SK-N-SH (cell line): ENCODE measurements at regions not wholly inside any gene's neighbourhood (a gene's known extent, or its start where the extent isn't known, plus 50 kb on each side); places are given as distances from the start of the nearest gene placed in this dataset.

ENCODE experiments used
- CTCF ChIA-PET: fragments of 300-600, 350-600 bp; formaldehyde crosslinking; extraction: SDS; loops from one replicate; lab custom pipeline; 2021; lab: Yijun Ruan, JAX
- POLR2A ChIA-PET: fragments of 350-600 bp; sonication (Branson Sonifier 250); formaldehyde crosslinking; extraction: SDS; loops from one replicate; lab custom pipeline; 2020; ENCODE audit warnings: antibody characterized with exemption, inconsistent platforms; lab: Yijun Ruan, JAX
- DNase-seq: peaks from one replicate; pipeline ENCODE4 v3.0.0; 2012
- H2AFZ ChIP-seq: fragments of 200-600 bp; sonication (generic); 2 replicates; pipeline ENCODE4 v1.8.1; 2016; ENCODE audit warnings: antibody characterized with exemption, mild to moderate bottlenecking, low read depth
- H3F3A ChIP-seq: fragments of 200-600 bp; sonication (generic); replicated peaks from 2 replicates; pipeline ENCODE3; 2016; ENCODE audit warnings: antibody characterized with exemption, mild to moderate bottlenecking; ENCODE audit not compliant: insufficient read depth
- H3K27ac ChIP-seq, 2 experiments: fragments of 200-500 bp in 1 of 2; fragments of 200-600 bp in 1 of 2; sonication (Bioruptor generic) in 1 of 2; sonication (generic), shearing (Covaris generic) in 1 of 2; 2 replicates each; pipeline versions ENCODE4 v1.5.1 to v1.6.1; 2014 to 2016; ENCODE audit warnings: low read depth in 2 of 2, inconsistent platforms in 1 of 2, low read length in 1 of 2, mild to moderate bottlenecking in 1 of 2, mixed read lengths in 1 of 2
- H3K27me3 ChIP-seq: fragments of 200-600 bp; sonication (generic), shearing (Covaris generic); 2 replicates; pipeline ENCODE4 v1.6.1; 2016; ENCODE audit warnings: mixed run types; ENCODE audit not compliant: insufficient read depth
- H3K36me3 ChIP-seq, 2 experiments: fragments of 200-500 bp in 1 of 2; fragments of 200-600 bp in 1 of 2; sonication (Bioruptor generic) in 1 of 2; sonication (generic) in 1 of 2; replicated peaks in 1 of 2; 2 replicates each; pipeline versions ENCODE3 to v1.5.1; 2014 to 2016; ENCODE audit warnings: low read length in 1 of 2, mild to moderate bottlenecking in 1 of 2; ENCODE audit not compliant: insufficient read depth in 2 of 2, control insufficient read depth in 1 of 2
- H3K4me1 ChIP-seq, 2 experiments: fragments of 200-500 bp in 1 of 2; fragments of 200-600 bp in 1 of 2; sonication (Bioruptor generic) in 1 of 2; sonication (generic), shearing (Covaris generic) in 1 of 2; 2 replicates each; pipeline versions ENCODE4 v1.5.1 to v1.6.1; 2014 to 2016; ENCODE audit warnings: low read depth in 1 of 2, low read length in 1 of 2, mixed run types in 1 of 2; ENCODE audit not compliant: insufficient read depth in 2 of 2, control insufficient read depth in 1 of 2
- H3K4me2 ChIP-seq: fragments of 200-600 bp; sonication (generic), shearing (Covaris generic); 2 replicates; pipeline ENCODE4 v1.6.1; 2017; ENCODE audit warnings: mixed run types
- H3K4me3 ChIP-seq, 2 experiments: fragments of 200-500 bp in 1 of 2; fragments of 200-600 bp in 1 of 2; sonication (Bioruptor generic) in 1 of 2; sonication (generic), shearing (Covaris generic) in 1 of 2; 2 replicates each; pipeline versions ENCODE4 v1.5.1 to v1.8.1; 2014 to 2016; ENCODE audit warnings: low read depth in 2 of 2, inconsistent platforms in 1 of 2, low read length in 1 of 2, mild to moderate bottlenecking in 1 of 2, mixed read lengths in 1 of 2, moderate library complexity in 1 of 2
- H3K79me2 ChIP-seq: fragments of 200-600 bp; sonication (generic); 2 replicates; pipeline ENCODE4 v1.8.1; 2017; ENCODE audit warnings: mild to moderate bottlenecking; ENCODE audit not compliant: insufficient read depth
- H3K9ac ChIP-seq: fragments of 200-600 bp; sonication (generic); 2 replicates; pipeline ENCODE4 v1.6.1; 2017; ENCODE audit warnings: mixed run types
- H3K9me2 ChIP-seq: fragments of 200-600 bp; sonication (generic); 2 replicates; pipeline ENCODE4 v1.6.1; 2017; ENCODE audit warnings: mixed run types
- H3K9me3 ChIP-seq: fragments of 200-600 bp; sonication (generic); 2 replicates; pipeline ENCODE4 v1.6.1; 2017; ENCODE audit warnings: mixed run types, mild to moderate bottlenecking, moderate library complexity
- H4K20me1 ChIP-seq: fragments of 200-600 bp; sonication (generic); 2 replicates; pipeline ENCODE4 v1.6.1; 2017; ENCODE audit warnings: mild to moderate bottlenecking, mixed run types; ENCODE audit not compliant: insufficient read depth
- FOSL2 ChIP-seq: IDR thresholded peaks from 2 replicates; pipeline ENCODE4 v1.4.0; 2012; ENCODE audit warnings: low read depth, mild to moderate bottlenecking, moderate library complexity, borderline replicate concordance
- FOXJ3 ChIP-seq: sonication (generic); formaldehyde crosslinking; IDR thresholded peaks from 2 replicates; pipeline ENCODE4 v1.5.1; 2020; ENCODE audit warnings: mild to moderate bottlenecking, missing genetic modification reagents
- MEF2A ChIP-seq: IDR thresholded peaks from 2 replicates; pipeline ENCODE4 v1.4.0; 2012; ENCODE audit warnings: low read depth, borderline replicate concordance
- MXI1 ChIP-seq: IDR thresholded peaks from 2 replicates; pipeline ENCODE4 v1.6.1; 2012; ENCODE audit warnings: mild to moderate bottlenecking, low read depth, low read length, improper control_type of control experiment
- NFIC ChIP-seq: IDR thresholded peaks from 2 replicates; pipeline ENCODE4 v1.4.0; 2012; ENCODE audit warnings: borderline replicate concordance
- SIN3A ChIP-seq: IDR thresholded peaks from 2 replicates; pipeline ENCODE4 v1.6.1; 2012; ENCODE audit warnings: low read depth, mild to moderate bottlenecking, low read length, moderate library complexity, borderline replicate concordance
- ZBTB33 ChIP-seq: IDR thresholded peaks from 2 replicates; pipeline ENCODE4 v1.4.0; 2012; ENCODE audit warnings: low read depth, borderline replicate concordance
- WGBS: methylation state at CpG from one replicate; pipeline ENCODE4 v1.1.6; 2017; ENCODE audit warnings: low lambda C conversion rate; 5-methylcytosine and 5-hydroxymethylcytosine counted together
- TF ChIP-seq, protein P1 (sequence below): fragments of 150-350 bp; IDR thresholded peaks from 2 replicates; pipeline ENCODE4 v1.6.1; 2017; ENCODE audit warnings: antibody characterized with exemption, low read length, low read depth, borderline replicate concordance

GRCh38 chr3:19769694-19770093 lies 164.3 kb downstream of the EFHB start:
- no peak overlapping the region for H2AFZ ChIP-seq
- no peak overlapping the region for H3K4me3 ChIP-seq
- no peak overlapping the region for H3K9ac ChIP-seq
- no peaks in the 10 kb centered on the region for H3K79me2 ChIP-seq
- H3K36me3 ChIP-seq = no peaks in the 10 kb centered on the region
- no peaks in the 10 kb centered on the region for H3K4me1 ChIP-seq
- no peak overlapping the region for H3K4me2 ChIP-seq
- H3K27me3 ChIP-seq = no peaks in the 10 kb centered on the region
- WGBS = 40% methylated on average over 4 of the region's 4 CpGs
- no peaks in the 10 kb centered on the region for H3K9me2 ChIP-seq
- no peak for DNase-seq
- no peak overlapping the region for H3K27ac ChIP-seq
- CTCF ChIA-PET = no interaction called here
- no peaks in the 10 kb centered on the region for H3F3A ChIP-seq
- TF ChIP-seq SIN3A (no peak), FOSL2 (no peak)
- TF ChIP-seq, protein P1, sequence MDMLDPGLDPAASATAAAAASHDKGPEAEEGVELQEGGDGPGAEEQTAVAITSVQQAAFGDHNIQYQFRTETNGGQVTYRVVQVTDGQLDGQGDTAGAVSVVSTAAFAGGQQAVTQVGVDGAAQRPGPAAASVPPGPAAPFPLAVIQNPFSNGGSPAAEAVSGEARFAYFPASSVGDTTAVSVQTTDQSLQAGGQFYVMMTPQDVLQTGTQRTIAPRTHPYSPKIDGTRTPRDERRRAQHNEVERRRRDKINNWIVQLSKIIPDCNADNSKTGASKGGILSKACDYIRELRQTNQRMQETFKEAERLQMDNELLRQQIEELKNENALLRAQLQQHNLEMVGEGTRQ = no peak
- no peaks in the 10 kb centered on the region for H3K9me3 ChIP-seq
- POLR2A ChIA-PET = no interaction called here
- no peaks in the 10 kb centered on the region for H4K20me1 ChIP-seq

GRCh38 chr3:19765954-19766353 lies 168.1 kb downstream of the EFHB start:
- ChIA-PET POLR2A (no interaction called here), CTCF (no interaction called here)
- H2AFZ ChIP-seq = no peak overlapping the region
- WGBS = 44% methylated on average over 3 of the region's 3 CpGs
- H3K4me3 ChIP-seq = no peak overlapping the region
- no peaks in the 10 kb centered on the region for H3K9me3 ChIP-seq
- no peak overlapping the region for H3K27ac ChIP-seq
- no peaks in the 10 kb centered on the region for H3K4me1 ChIP-seq
- H3K9ac ChIP-seq = no peak overlapping the region
- no peaks in the 10 kb centered on the region for H3K27me3 ChIP-seq
- no peaks in the 10 kb centered on the region for H3F3A ChIP-seq
- H3K79me2 ChIP-seq = no peaks in the 10 kb centered on the region
- no peaks in the 10 kb centered on the region for H3K9me2 ChIP-seq
- H3K4me2 ChIP-seq = no peak overlapping the region
- no peak for TF ChIP-seq NFIC
- TF ChIP-seq MEF2A = no peak
- TF ChIP-seq, all 33 proteins: peak for 0
- Histone ChIP-seq H4K20me1 (no peaks in the 10 kb centered on the region), H3K36me3 (no peaks in the 10 kb centered on the region)
- DNase-seq = no peak

DNA sequence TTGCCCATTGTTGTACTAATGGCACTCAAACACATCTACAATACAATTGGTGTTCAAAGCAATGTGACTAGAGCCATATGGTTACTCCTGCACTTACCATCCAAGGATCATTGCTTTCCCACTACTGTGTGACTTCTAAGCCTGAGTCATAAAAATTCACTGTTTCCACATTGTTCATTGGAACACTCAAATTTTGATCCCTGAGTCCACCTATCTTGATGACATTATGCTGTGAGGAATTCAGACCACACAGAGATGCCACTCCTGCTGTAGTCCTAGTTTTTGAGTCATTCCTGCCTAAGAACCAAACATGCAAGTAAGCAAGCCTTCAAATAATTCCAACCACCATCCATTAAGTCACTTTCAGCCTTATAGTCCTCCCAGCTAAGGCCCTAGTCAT lies 176.2 kb downstream of the EFHB start:
- TF ChIP-seq FOXJ3 (CRISPR knock-in tag) = no peak
- TF ChIP-seq ZBTB33 = no peak
- TF ChIP-seq MXI1 = no peak
- TF ChIP-seq, protein P1 = no peak
- Histone ChIP-seq H3K27me3 (no peaks in the 10 kb centered on the region), H3F3A (no peaks in the 10 kb centered on the region), H3K27ac (no peak overlapping the region), H4K20me1 (no peaks in the 10 kb centered on the region), H3K36me3 (no peaks in the 10 kb centered on the region), H3K9ac (no peak overlapping the region), H3K9me2 (no peaks in the 10 kb centered on the region), H2AFZ (no peak overlapping the region), H3K4me3 (no peak overlapping the region), H3K4me2 (no peak overlapping the region), H3K79me2 (no peaks in the 10 kb centered on the region), H3K9me3 (no peaks in the 10 kb centered on the region), H3K4me1 (no peaks in the 10 kb centered on the region)
- DNase-seq = no peak
- POLR2A ChIA-PET = no interaction called here
- CTCF ChIA-PET = interaction anchor here (1.3 kb wide), 1 partner anchor 10 kb away, joined by 3 read pairs; no protein-coding TSS in a partner anchor
